ENCODE measurements at regions not wholly inside any gene's neighbourhood (a gene's known extent, or its start where the extent isn't known, plus 50 kb on each side); places are given as distances from the start of the nearest gene placed in this dataset.

GRCh38 chr2:39949131-39949530 is 170.1 kb upstream of the THUMPD2 start:
- TF ChIP-seq CTCF (IDR thresholded peaks at IDR 0.05; ENCODE audit: insufficient read depth, low read depth, low read length), result no peak
- DNase-seq (ENCODE audit: low read depth), result no peak
- no peak overlapping the region for H3K4me3 ChIP-seq (ENCODE audit: low read depth, low read length)

DNA sequence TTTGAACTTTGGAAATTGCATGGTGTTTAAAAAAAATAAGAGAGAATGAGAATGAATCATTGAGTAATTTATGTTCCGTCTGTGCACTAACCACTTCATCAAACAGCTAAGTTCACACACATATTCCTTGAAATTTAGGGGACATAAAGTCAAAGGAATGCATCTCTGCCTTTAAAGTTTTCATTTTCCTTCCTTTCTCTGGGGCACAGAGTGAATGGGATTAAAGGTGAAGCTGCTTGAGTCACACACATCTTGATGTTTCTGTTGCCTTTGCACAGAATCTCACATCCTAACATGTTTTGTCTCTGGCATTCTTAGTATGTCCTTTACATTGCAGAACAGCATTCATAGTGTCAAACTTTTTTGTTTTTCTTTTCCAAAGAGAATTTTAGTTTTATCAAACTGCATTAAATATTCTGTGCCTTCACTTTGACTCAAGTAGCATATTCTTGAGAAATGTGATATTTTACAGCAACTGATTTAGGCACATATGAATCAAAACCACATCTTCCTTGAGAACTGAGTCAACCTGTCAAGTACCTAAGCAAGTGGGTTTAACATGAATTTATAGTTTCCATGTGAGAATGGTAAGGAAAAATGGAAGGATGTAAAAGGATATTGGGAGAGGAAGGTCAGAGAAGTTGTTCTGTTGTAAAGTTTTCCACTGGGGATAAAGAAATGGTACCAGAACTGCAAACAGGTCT is 169.1 kb upstream of the THUMPD2 start:
- no peak overlapping the region for H3K4me3 ChIP-seq (ENCODE audit: low read depth, low read length)
- TF ChIP-seq CTCF (IDR thresholded peaks at IDR 0.05; ENCODE audit: insufficient read depth, low read depth, low read length), result no peak
- DNase-seq (ENCODE audit: low read depth), result peak; percentile 29

DNA sequence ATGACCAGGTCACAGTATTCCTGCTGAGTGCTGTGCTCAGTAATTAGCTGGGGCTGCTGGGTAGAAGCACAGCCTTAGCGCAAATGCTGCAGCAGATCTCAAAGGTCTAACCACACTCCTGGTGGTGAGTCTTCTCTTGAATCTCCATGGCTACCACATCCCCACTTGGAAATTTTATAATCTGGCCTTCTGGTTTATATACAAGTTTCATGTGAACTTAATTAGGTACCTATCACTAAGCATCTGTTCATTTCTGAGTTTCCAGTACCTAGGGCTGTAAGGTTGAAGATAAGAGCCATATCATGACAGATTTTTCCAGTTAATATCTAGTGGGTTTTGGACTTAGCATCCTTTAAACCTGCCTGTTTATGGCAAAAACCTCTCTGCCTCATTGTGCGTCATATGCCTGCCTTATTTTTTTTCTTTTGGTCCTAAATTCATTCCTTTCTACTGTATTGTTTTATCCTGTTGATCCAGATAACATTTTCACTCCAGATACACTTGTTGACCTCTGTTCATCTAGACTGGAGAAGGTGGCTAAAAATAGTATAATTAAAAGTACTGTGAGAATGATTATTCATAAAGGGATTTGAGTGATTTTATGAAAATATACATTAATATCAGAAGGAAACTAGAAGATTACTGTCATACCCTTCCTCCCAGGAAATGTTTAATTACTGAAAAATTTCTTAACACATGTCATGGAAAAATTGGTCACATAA is 168.4 kb upstream of the THUMPD2 start:
- no peak overlapping the region for H3K4me3 ChIP-seq (ENCODE audit: low read depth, low read length)
- no peak for DNase-seq (ENCODE audit: low read depth)
- TF ChIP-seq CTCF (IDR thresholded peaks at IDR 0.05; ENCODE audit: insufficient read depth, low read depth, low read length), result no peak

DNA sequence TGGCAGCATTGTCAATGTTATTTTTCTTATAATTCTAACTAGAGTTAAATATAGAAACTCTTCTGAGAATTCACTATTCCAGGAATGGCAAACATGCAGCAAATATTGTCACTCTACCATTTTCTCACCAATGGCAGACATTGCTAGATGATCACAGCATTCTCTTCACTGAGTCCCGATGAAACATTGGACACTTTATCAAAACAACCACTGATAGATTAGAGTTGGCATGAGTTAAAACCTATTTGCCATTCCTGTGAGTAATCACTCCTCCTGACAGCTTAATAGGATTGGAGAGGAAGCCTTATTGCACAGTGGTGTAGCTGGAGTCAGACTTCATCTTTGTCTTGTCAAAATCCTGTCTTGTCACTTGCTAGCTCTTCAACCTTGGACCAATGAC is 163.9 kb upstream of the THUMPD2 start:
- H3K4me3 ChIP-seq (ENCODE audit: low read depth, low read length), result no peak overlapping the region
- peak; percentile 16 for DNase-seq (ENCODE audit: low read depth)
- TF ChIP-seq CTCF (IDR thresholded peaks at IDR 0.05; ENCODE audit: insufficient read depth, low read depth, low read length), result no peak

DNA sequence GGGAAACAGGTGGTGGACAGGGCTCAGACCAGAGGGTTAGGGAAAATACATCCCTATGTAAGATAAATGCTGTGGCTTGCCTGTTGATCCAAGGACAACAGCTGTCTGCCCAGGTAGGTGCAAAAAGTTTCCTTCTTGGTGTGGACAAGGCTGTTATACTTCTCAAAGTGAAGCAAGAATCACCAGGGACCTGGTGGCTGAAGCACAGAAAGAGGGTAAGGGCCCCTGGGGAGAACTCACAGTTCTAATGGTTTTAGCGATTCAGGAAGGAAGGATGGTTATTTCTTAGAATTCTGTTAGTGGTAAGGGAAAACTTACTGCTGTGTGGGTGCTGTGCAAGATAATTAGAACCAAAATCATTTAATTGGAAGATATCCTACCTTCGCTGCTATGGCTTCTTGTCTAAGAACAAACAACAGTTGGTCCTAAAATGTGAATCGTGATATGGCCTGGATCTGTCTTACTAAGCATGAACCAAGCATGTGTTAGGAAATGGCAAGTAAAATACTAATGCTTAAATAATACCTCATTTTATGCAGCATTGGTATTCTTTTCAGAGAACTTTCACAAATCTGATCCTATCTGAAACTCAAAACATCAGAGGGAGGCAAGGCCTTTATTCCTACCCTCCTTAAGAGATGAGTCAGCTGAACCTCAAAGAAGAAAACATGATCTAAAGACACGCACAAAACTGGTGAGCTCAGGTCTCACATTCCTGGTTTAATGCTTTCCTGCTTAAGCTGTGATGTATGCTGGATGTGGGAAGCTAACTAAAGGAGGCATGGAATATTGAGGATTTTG is 159.2 kb upstream of the THUMPD2 start:
- peak; percentile 75 for DNase-seq (ENCODE audit: low read depth)
- no peak for TF ChIP-seq CTCF (IDR thresholded peaks at IDR 0.05; ENCODE audit: insufficient read depth, low read depth, low read length)

DNA sequence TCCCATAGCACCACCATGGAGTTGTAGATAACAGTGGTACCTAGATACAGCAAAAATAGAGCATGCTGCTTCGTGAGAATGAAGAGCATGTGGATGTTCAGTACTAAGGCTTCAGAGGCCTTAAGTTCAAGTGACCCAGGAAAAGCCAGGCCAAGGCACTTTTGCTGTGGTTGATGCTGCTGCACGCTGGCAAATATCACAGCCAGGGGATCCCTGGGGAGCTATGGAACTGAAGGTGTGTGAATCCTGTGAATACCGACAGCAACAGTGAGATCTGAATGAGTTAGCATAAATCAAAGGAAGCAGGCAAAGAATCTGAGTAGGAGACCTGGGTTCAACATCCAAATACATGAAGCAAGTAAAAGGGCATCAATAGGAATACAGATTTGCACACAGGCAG is 158.6 kb upstream of the THUMPD2 start:
- no peak overlapping the region for H3K4me3 ChIP-seq (ENCODE audit: low read depth, low read length)
- TF ChIP-seq CTCF (IDR thresholded peaks at IDR 0.05; ENCODE audit: insufficient read depth, low read depth, low read length), result no peak
- DNase-seq (ENCODE audit: low read depth), result no peak

More for the DNA sequence above, 159.2 kb upstream of the THUMPD2 start:
- H3K4me3 ChIP-seq (ENCODE audit: low read depth, low read length), result no peak overlapping the region

Data from fibroblast of villous mesenchyme (primary cell).